Activated naive CD4-positive, alpha-beta T cell treated with anti-CD3 and anti-CD28 coated beads, Interleukin-2, amount 50 U/mL, for 24 hours (primary cell): ENCODE measurements at regions not wholly inside any gene's neighbourhood (a gene's known extent, or its start where the extent isn't known, plus 50 kb on each side); places are given as distances from the start of the nearest gene placed in this dataset.

Experiments
- H3K27ac Mint-ChIP-seq: one replicate; pipeline ENCODE4 v1.8.0; 2021; ENCODE audit warnings: mild to moderate bottlenecking, mixed read lengths
- H3K27me3 Mint-ChIP-seq: one replicate; pipeline ENCODE4 v1.8.0; 2021; ENCODE audit warnings: mixed read lengths
- H3K36me3 Mint-ChIP-seq: one replicate; pipeline ENCODE4 v1.8.0; 2021; ENCODE audit warnings: mixed read lengths
- H3K4me1 Mint-ChIP-seq: one replicate; pipeline ENCODE4 v1.8.0; 2021; ENCODE audit warnings: mixed read lengths
- H3K4me3 Mint-ChIP-seq: one replicate; pipeline ENCODE4 v1.8.0; 2021; ENCODE audit warnings: mild to moderate bottlenecking, mixed read lengths
- H3K9me3 Mint-ChIP-seq: one replicate; pipeline ENCODE4 v1.8.0; 2021; ENCODE audit warnings: mixed read lengths

DNA sequence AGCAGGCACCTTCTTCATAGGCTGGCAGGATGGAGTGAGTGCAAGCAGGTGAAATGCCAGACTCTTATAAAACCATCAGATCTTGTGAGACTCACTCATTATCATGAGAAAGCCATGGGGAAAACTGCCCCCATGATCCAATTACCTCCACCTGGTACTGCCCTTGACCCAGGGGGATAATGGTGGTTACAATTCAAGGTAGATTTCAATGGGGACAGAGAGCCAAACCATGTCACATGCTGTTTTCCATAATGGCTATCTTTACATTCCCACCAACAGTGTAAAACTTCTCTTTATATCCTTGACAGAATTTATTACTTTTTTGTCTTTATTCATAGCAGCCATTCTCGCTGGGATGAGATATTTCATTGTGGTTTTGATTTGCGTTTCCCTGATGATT lies 663.0 kb upstream of the AGA start:
- Mint-ChIP-seq H3K4me1 (no peaks in the 10 kb centered on the region), H3K4me3 (no peak overlapping the region), H3K27ac (no peak overlapping the region), H3K27me3 (no peaks in the 10 kb centered on the region), H3K9me3 (peaks cover 10% of the 10 kb centered on the region), H3K36me3 (no peaks in the 10 kb centered on the region)

- no peaks in the 10 kb centered on the region for H3K27me3 Mint-ChIP-seq
- no peaks in the 10 kb centered on the region for H3K36me3 Mint-ChIP-seq
- no peaks in the 10 kb centered on the region for H3K9me3 Mint-ChIP-seq
- no peak overlapping the region for H3K4me3 Mint-ChIP-seq
- no peak overlapping the region for H3K27ac Mint-ChIP-seq
- no peaks in the 10 kb centered on the region for H3K4me1 Mint-ChIP-seq
Measured at GRCh38 chr4:178136736-178137345, 694.6 kb upstream of the AGA start.

DNA sequence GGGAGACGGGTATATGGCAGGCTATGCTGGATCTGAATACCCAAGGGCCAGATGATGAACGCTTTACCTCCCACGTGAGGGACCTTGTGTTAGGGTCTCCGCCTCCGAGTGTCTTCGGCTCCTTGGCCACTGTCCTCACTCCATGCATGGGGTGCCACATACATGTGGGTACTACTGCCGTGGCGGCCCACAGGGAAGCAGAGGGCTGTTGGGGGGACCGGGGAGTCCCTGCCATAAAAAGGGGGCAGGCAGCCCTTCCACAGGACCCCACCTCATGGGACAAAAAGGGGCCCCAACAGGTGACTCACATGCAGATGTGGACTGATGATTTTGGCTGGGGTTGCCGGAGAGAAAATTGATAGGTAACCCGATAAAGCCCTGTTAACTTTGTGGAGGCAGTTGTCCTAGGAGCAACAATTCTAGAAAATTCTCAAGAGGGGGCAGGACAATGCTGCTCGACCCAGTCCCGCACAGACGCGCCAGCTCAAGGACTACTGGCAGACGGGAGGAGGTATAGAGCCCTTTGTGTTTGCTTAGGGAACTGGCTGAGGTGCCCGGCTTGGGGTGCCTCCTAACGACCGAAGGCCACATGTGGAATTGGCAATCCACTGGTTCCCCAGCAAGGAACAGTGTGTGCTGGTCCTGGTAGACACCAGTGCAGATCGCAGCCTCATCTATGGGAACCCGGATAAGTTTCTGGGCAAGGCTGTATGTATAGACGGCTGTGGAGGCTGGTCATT lies 695.7 kb upstream of the AGA start:
- Mint-ChIP-seq H3K4me1 (no peaks in the 10 kb centered on the region), H3K4me3 (no peak overlapping the region), H3K36me3 (no peaks in the 10 kb centered on the region), H3K9me3 (peaks cover 2% of the 10 kb centered on the region), H3K27me3 (no peaks in the 10 kb centered on the region), H3K27ac (no peak overlapping the region)

GRCh38 chr4:178138491-178138890 lies 696.3 kb upstream of the AGA start:
- Mint-ChIP-seq H3K36me3 (no peaks in the 10 kb centered on the region), H3K4me1 (no peaks in the 10 kb centered on the region), H3K27ac (no peak overlapping the region), H3K4me3 (no peak overlapping the region), H3K9me3 (peaks cover 5% of the 10 kb centered on the region), H3K27me3 (no peaks in the 10 kb centered on the region)

DNA sequence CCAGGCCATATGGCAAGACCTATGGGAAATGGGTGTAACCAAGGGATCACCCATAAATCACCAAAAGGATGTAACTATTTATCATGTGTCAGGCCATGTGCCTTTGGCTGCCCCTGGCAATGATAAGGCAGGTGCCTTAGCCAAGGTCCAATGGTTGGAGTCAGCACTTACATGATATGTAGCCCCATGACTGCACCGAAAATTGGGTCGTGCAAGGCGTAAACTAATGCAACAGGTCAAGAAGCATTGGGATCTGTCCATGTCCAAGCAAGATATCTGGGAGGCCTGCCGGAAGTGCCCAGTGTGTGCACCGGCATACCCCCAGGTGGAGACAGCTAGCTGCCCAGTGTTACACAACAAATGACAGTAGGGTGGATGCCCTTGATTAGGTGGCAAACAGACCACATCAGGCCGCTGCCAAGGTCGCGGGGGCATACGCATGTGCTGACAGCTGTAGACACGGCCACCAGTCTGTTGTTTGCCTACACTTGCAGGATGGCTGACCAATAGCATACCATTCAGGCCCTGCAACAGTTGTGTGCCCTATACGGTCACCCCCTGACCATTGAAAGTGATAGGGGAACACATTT lies 698.2 kb upstream of the AGA start:
- Mint-ChIP-seq H3K27ac (no peak overlapping the region), H3K4me3 (no peak overlapping the region), H3K36me3 (no peaks in the 10 kb centered on the region), H3K9me3 (peaks cover 5% of the 10 kb centered on the region), H3K4me1 (no peaks in the 10 kb centered on the region), H3K27me3 (no peaks in the 10 kb centered on the region)

DNA sequence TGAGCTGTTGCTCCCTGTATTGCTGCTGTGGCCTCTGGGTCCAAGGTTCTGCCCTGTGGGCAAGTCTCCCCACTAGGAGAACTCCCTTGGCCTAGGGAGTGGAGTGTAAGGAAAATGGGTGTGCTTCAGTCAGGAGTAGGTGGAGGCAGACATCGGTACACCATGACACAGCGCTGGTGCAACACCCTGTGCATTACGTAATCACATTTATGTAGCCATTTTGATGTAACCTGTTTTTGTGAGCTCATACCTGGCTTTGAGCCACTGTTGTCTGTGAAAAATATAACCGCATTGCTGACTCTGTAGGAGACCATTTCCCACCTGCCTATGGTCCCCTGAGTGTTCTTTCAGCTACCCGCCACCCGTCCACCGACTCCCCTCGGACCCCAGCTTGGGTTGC lies 700.5 kb upstream of the AGA start:
- Mint-ChIP-seq H3K4me1 (no peaks in the 10 kb centered on the region), H3K27ac (no peak overlapping the region), H3K27me3 (no peaks in the 10 kb centered on the region), H3K9me3 (peaks cover 5% of the 10 kb centered on the region), H3K4me3 (no peak overlapping the region), H3K36me3 (no peaks in the 10 kb centered on the region)

DNA sequence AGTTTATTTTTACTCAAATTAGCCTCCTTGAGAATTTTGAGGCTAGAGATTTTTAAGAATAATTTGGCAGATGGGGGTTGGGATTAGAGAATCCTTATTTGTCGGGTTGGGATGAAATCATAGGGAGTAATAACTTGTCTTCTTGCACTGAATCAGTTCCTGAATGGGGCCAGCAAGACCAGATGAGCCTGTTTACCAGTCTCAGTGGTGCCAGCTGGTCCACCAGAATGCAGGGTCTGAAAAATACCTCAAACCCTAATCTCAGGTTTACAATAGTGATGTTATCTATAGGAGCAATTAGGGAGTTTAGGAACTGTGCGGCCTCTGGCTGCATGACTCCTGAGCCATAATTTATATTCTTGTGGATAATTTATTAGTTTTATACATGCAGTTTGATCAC lies 705.9 kb upstream of the AGA start:
- peaks cover 6% of the 10 kb centered on the region for H3K9me3 Mint-ChIP-seq
- no peak overlapping the region for H3K27ac Mint-ChIP-seq
- no peaks in the 10 kb centered on the region for H3K4me1 Mint-ChIP-seq
- no peaks in the 10 kb centered on the region for H3K27me3 Mint-ChIP-seq
- no peaks in the 10 kb centered on the region for H3K36me3 Mint-ChIP-seq
- no peak overlapping the region for H3K4me3 Mint-ChIP-seq

DNA sequence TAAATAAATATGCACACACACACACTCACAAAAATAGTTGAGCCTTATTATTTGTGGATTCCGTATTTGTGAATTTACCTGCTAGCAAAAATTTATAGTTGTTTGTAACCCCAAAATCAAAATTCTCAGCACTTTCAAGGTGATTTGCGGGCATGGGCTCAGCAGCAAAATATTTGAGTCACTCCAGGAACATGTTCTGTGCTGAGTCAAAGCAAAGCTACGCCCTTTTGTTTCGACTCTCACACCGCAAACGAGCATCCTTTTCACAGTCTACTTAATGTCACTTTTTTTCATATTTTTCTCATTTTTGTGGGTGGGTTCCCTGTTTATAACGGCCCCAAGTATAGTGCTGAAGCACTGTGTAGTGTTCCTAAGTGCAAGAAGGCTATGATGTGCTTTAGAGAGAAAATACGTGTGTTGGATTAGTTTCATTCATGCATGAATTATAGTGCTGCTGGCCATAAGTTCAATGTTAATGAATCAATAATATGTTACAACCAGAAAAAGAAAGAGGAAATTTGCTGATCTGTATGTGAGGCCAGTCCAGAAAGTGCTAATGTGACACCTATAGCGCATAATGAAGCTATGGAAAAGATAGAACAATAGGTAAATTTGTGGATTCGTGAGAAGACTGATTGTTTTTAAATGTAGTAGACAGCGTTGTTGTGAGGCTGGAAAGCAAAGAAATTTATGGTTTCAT lies 723.2 kb upstream of the AGA start:
- H3K27ac Mint-ChIP-seq, result no peak overlapping the region
- H3K4me1 Mint-ChIP-seq, result no peaks in the 10 kb centered on the region
- H3K36me3 Mint-ChIP-seq, result no peaks in the 10 kb centered on the region
- H3K4me3 Mint-ChIP-seq, result no peak overlapping the region
- H3K9me3 Mint-ChIP-seq, result peaks cover 5% of the 10 kb centered on the region
- H3K27me3 Mint-ChIP-seq, result no peaks in the 10 kb centered on the region

DNA sequence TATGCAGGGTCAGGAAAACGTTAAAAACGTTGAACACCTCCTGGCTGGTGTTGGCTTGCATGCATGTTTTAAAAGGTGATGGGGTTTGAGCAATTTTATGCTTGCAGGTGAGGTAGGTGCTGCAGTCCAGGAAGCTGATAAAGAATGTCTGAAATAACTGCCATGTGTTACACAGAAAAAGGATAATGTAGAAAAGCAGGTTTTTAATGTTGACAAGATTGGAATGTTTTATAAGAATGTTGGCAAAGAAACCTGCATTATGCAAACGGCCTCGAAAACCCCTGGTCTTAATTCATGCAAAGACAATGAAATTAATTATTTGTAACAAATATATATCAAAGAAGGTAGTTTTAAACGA lies 723.7 kb upstream of the AGA start:
- Mint-ChIP-seq H3K4me3 (no peak overlapping the region), H3K36me3 (no peaks in the 10 kb centered on the region), H3K9me3 (peaks cover 5% of the 10 kb centered on the region), H3K4me1 (no peaks in the 10 kb centered on the region), H3K27me3 (no peaks in the 10 kb centered on the region), H3K27ac (no peak overlapping the region)

DNA sequence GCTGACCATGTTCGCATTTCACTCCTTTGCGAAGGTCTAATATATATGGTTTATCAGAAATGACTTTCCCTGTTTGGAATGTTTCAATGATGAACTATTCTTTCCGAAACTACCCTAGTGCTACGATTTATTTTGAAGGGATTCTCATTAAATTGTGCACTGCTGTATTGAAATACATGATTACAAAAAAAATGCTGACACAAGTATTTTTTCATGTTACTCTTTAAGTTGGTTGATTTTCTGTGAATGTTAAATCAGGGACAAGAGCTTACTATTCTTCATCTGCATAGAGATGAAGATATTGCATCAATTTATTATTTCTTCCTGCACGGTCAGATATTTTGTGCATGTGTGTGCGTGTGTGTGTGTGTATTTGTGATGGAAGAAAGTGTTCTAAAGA lies 731.5 kb upstream of the AGA start:
- no peaks in the 10 kb centered on the region for H3K36me3 Mint-ChIP-seq
- no peak overlapping the region for H3K27ac Mint-ChIP-seq
- no peak overlapping the region for H3K4me3 Mint-ChIP-seq
- no peaks in the 10 kb centered on the region for H3K27me3 Mint-ChIP-seq
- no peaks in the 10 kb centered on the region for H3K4me1 Mint-ChIP-seq
- no peaks in the 10 kb centered on the region for H3K9me3 Mint-ChIP-seq

DNA sequence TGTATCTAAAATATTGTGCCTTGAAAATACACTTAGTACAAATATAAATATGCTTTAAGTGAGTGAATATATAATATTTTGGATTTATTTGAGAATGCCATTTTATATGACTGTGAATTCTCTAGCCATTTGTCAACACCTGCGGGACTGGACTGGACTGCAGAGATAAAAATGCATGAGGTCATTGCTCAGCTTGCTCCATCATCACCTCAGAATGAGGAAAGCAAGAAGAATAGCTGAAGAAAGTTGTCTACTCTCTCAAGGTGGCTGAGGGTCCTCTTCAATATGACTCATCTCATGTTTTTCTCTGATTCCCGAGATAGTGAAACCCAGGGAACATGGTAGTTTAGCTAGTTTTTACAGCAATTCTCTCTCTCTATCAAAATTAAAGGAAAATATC lies 732.5 kb upstream of the AGA start:
- H3K36me3 Mint-ChIP-seq, result no peaks in the 10 kb centered on the region

DNA sequence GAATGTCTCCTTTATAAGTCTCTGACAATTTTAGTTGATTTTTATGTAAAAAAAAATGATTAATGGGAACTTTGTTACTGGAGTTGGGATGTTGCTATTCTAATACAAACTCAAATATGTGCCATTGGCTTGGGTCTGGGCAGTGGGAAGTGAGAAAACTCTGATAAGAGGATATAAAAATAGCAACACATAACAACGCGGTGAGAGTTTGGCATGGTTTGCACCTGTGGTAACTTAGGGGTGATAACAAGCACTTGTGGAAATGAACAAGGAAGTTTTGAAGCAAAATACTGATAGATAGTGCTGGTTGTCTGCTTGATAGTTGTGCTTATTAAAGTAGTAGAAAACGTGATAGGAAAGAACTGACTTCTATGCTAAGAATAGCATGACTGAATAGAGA lies 743.3 kb upstream of the AGA start:
- Mint-ChIP-seq H3K4me1 (no peaks in the 10 kb centered on the region), H3K27me3 (no peaks in the 10 kb centered on the region), H3K27ac (no peak overlapping the region), H3K9me3 (peaks cover 6% of the 10 kb centered on the region), H3K4me3 (no peak overlapping the region), H3K36me3 (no peaks in the 10 kb centered on the region)

More for the DNA sequence above, 732.5 kb upstream of the AGA start:
- no peaks in the 10 kb centered on the region for H3K9me3 Mint-ChIP-seq
- H3K4me1 Mint-ChIP-seq, result no peaks in the 10 kb centered on the region
- no peak overlapping the region for H3K4me3 Mint-ChIP-seq
- no peaks in the 10 kb centered on the region for H3K27me3 Mint-ChIP-seq
- no peak overlapping the region for H3K27ac Mint-ChIP-seq

GRCh38 chr4:178192611-178193010 lies 750.4 kb upstream of the AGA start:
- Mint-ChIP-seq H3K36me3 (no peaks in the 10 kb centered on the region), H3K27me3 (no peaks in the 10 kb centered on the region), H3K9me3 (peaks cover 4% of the 10 kb centered on the region), H3K4me3 (no peak overlapping the region), H3K27ac (no peak overlapping the region), H3K4me1 (no peaks in the 10 kb centered on the region)

- Mint-ChIP-seq H3K27ac (no peak overlapping the region), H3K27me3 (no peaks in the 10 kb centered on the region), H3K4me3 (no peak overlapping the region), H3K4me1 (no peaks in the 10 kb centered on the region), H3K36me3 (no peaks in the 10 kb centered on the region), H3K9me3 (no peaks in the 10 kb centered on the region)
Measured at GRCh38 chr4:178196751-178197374, 754.6 kb upstream of the AGA start.

GRCh38 chr4:178198691-178199090 lies 756.5 kb upstream of the AGA start:
- no peak overlapping the region for H3K27ac Mint-ChIP-seq
- no peaks in the 10 kb centered on the region for H3K4me1 Mint-ChIP-seq
- H3K27me3 Mint-ChIP-seq, result no peaks in the 10 kb centered on the region
- H3K4me3 Mint-ChIP-seq, result no peak overlapping the region
- no peaks in the 10 kb centered on the region for H3K36me3 Mint-ChIP-seq
- H3K9me3 Mint-ChIP-seq, result no peaks in the 10 kb centered on the region

GRCh38 chr4:178202422-178202821 lies 760.2 kb upstream of the AGA start:
- Mint-ChIP-seq H3K27ac (no peak overlapping the region), H3K4me1 (no peaks in the 10 kb centered on the region), H3K4me3 (no peak overlapping the region), H3K27me3 (no peaks in the 10 kb centered on the region), H3K9me3 (no peaks in the 10 kb centered on the region), H3K36me3 (no peaks in the 10 kb centered on the region)
